GM18511 (cell line): ENCODE measurements at regions not wholly inside any gene's neighbourhood (a gene's known extent, or its start where the extent isn't known, plus 50 kb on each side); places are given as distances from the start of the nearest gene placed in this dataset.
"Not testable (repeated sequence)": the region's sequence is repeated elsewhere in the genome, so short reads cannot be mapped to it uniquely, and the experiment has no call there.

Experiments used
- ATAC-seq: cut with Tn5 transposase; IDR thresholded peaks from one replicate; pipeline ENCODE4 v1.9.1; 2021; ENCODE audit warnings: mild to moderate bottlenecking, moderate library complexity; ENCODE audit not compliant: unreplicated experiment

DNA sequence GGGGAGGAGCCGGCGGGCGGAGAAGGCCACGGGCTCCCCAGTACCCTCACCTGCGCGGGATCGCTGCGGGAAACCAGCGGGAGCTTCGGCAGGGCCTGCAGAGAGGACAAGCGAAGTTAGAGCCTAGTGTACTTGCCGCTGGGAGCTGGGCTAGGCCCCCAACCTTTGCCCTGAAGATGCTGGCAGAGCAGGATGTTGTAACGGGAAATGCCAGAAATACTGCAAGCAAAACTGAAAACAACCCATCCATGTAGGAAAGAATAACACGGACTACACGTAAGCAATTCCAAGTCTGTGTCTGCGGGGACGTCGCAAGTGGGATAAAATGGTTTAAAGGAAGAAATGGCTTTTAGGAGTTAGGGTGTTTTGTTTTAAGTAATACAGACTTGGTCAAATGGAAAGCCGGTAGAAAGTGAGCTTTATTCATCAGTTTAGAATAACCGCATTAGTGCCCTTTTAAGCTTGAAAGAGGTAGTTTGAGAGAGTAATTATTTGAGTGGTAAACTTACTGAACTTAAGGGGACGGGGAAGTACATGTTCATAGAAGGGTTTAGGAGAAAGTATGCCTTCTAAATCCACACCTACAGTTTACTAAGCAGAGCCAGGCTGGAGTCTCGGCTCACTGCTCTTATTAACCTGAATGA lies 121.3 kb upstream of the NIPA1 start:
- ATAC-seq = peak; percentile 15

- ATAC-seq = not testable (repeated sequence)
Measured at GRCh38 chr15:22665711-22666110, 120.7 kb upstream of the NIPA1 start.

- not testable (repeated sequence) for ATAC-seq
Measured at GRCh38 chr15:22684786-22685185, 101.7 kb upstream of the NIPA1 start.

- not testable (repeated sequence) for ATAC-seq
Measured at GRCh38 chr15:22699881-22700280, 86.6 kb upstream of the NIPA1 start.

DNA sequence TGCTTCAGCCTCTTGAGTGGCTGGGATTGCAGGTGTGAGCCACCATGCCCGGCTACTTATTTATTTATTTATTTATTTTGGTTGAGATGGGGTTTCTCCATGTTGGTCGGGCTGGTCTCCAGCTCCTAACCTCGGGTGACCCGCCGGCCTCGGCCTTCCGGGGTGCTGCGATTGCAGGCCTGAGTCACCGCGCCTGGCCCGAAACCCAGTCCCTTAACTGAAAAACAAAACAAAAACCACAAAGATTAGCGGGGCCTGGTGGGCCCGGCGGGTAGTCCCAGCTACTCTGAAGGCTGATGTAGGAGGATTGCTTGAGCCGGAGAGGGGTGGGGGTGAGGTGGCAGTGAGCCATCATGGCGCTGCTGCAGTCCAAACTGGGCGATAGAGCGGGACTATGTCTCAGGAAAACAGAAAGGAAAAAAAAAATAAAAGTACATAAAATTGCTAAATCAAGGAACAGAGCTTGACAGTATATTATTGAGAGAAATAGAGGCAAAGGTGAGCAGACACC lies 75.6 kb upstream of the NIPA1 start:
- not testable (repeated sequence) for ATAC-seq

- ATAC-seq = not testable (repeated sequence)
Measured at GRCh38 chr15:22713933-22714332, 72.5 kb upstream of the NIPA1 start.

- ATAC-seq = not testable (repeated sequence)
Measured at GRCh38 chr15:22714358-22715132, 71.9 kb upstream of the NIPA1 start.

- not testable (repeated sequence) for ATAC-seq
Measured at GRCh38 chr15:22715133-22715845, 71.2 kb upstream of the NIPA1 start.

DNA sequence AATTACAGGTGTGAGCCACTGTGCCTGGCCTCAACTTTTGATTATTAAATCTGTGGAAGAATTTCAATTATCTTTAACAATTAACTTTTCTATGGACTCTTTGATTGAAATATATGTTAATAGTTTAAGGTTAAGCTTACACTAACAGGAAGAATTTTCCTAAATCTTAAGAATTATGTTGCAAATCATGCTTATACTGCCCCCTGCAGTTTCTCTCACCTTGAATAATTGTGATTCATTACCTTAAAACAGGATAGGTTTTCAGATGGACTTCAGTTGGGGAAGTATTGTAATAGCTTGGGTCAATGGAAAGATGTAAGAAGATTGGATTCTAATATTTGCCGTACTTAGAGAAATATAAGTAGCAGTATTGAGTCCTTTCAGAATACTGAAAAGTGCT lies 66.5 kb upstream of the NIPA1 start:
- ATAC-seq = not testable (repeated sequence)

DNA sequence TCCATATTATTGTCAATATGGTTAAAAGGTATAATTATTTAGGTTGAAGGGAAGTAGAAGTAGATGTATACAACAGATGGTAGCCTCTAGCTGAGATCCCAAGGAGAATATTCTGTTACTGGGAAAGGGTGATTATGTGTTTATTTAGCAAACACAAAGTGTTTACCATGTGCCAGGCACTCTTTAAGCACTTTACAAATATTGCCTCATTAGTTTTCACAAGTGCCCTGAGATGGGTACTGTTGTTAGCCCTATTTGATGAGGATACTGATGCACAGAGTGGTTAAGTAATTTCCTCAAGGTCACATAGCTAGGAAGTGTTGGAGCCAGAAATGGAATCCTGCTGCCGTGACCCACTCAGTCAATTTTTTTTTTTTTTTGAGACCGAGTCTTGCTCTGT lies 60.3 kb upstream of the NIPA1 start:
- ATAC-seq = not testable (repeated sequence)

DNA sequence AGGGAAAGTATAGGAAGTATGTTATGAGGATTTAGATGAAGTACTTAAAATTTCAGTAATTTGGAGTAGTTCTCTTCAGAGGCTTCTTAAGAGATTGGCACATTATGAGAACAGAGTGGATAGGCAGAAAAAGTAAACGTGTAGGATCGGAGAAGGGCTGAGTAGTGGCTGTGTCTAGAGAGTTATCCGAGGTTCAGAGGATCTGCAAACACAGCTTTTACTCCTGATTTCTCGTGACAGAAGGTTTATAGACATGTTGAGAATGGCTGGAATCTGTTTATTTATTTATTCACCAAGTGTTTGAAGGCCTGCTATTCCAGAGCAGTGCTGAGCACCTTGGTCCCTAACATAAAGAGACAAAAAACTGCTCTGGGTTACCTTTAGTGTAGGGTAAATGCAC lies 51.4 kb upstream of the NIPA1 start:
- ATAC-seq = not testable (repeated sequence)

DNA sequence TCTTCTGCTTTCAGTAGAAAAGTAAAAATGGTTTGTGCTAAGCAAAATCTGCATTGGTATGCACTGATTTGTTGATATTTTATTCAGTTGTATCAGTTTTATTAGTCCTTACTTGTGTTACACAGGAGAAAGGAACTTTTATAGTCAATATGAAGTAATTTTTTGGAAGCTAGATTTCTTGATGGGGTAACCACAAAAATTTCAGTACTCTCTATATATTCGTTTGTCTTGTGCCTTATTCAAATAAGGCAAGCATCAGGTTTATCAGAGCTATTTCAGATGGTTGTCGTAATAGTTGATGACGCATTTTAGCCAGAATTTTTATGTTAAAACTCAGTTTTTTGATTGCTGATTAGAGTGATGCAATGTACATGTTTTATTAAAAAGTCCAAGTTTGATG lies 50.7 kb upstream of the NIPA1 start:
- no peak for ATAC-seq

DNA sequence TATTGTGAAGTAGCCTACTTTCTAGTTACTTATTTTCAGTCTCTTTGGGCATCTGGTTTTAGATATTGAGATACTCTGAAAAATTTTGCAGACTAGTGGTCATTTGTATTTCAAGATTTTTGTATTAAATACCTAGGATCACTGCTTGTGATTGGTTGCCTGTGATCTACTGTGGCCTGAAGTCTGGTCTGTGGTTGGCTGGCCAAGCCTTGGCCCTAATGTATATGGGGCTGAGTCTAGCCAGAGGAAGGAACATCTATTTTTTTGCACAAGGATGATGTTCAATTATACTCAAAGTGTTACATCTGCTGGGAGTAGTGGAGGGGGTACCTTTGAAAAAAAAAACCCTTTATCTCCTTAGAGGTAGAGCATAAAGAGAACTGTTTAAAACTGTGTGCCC lies 50.2 kb upstream of the NIPA1 start:
- not testable (repeated sequence) for ATAC-seq
